NB4 (cell line): ENCODE measurements at regions not wholly inside any gene's neighbourhood (a gene's known extent, or its start where the extent isn't known, plus 50 kb on each side); places are given as distances from the start of the nearest gene placed in this dataset.

Experiments
- CTCF ChIP-seq: IDR thresholded peaks from one replicate; pipeline ENCODE4 v1.5.1; 2012; ENCODE audit warnings: low read depth, low read length
- MAX ChIP-seq: IDR thresholded peaks from 2 replicates; pipeline ENCODE4 v1.6.1; 2011; ENCODE audit warnings: low read depth, low read length
- MYC ChIP-seq: IDR thresholded peaks from 2 replicates; pipeline ENCODE4 v1.6.1; 2011; ENCODE audit warnings: low read depth, low read length
- POLR2A ChIP-seq: IDR thresholded peaks from 2 replicates; pipeline ENCODE4 v1.6.1; 2011; ENCODE audit warnings: mild to moderate bottlenecking; ENCODE audit not compliant: insufficient read length; ENCODE audit errors: extremely low read depth

GRCh38 chr9:79490657-79491248 lies 81.0 kb upstream of the TLE4 start:
- no peak for TF ChIP-seq CTCF
- no peak for TF ChIP-seq MAX
- TF ChIP-seq POLR2A: no peak
- no peak for TF ChIP-seq MYC
